ENCODE measurements at regions not wholly inside any gene's neighbourhood (a gene's known extent, or its start where the extent isn't known, plus 50 kb on each side); places are given as distances from the start of the nearest gene placed in this dataset.

- Histone ChIP-seq H3K27ac (ENCODE audit: low read depth, low read length, poor library complexity, severe bottlenecking) (no peak overlapping the region), H3K4me1 (ENCODE audit: insufficient read depth, low read length, poor library complexity, severe bottlenecking) (peaks cover 54% of the 10 kb centered on the region), H3K4me3 (ENCODE audit: low read depth, low read length, poor library complexity, severe bottlenecking) (no peak overlapping the region), H3K27me3 (replicated peaks; ENCODE audit: insufficient read depth, low read depth, low read length, poor library complexity) (no peaks in the 10 kb centered on the region), H3K36me3 (ENCODE audit: insufficient read depth, low read length, poor library complexity, severe bottlenecking) (peaks cover 48% of the 10 kb centered on the region), H3K9me3 (ENCODE audit: low read depth, low read length, poor library complexity, severe bottlenecking) (no peaks in the 10 kb centered on the region)
- no peak for DNase-seq (ENCODE audit: low spot score)
- intact Hi-C loops (cut with micrococcal nuclease; ENCODE audit: unreplicated experiment) = no loop called here
- POLR2A ChIA-PET (ENCODE audit: low non-redundant PET) = no interaction called here
- BruUV-seq (replicated peaks) = no TSS peak
- TF ChIP-seq EZH2 (IDR thresholded peaks at IDR 0.05; ENCODE audit: borderline replicate concordance, low read depth, low read length, poor library complexity, severe bottlenecking) = no peak
- TF ChIP-seq CTCF (conservative IDR thresholded peaks at IDR 0.05; ENCODE audit: low read depth, low read length) = no peak
- CTCF ChIA-PET = no interaction called here
These were observed 56.1 kb downstream of the KCNRG start for GRCh38 chr13:50071379-50071778.

- Histone ChIP-seq H3K27me3 (replicated peaks; ENCODE audit: insufficient read depth, low read depth, low read length, poor library complexity) (no peaks in the 10 kb centered on the region), H3K4me3 (ENCODE audit: low read depth, low read length, poor library complexity, severe bottlenecking) (no peak overlapping the region), H3K9me3 (ENCODE audit: low read depth, low read length, poor library complexity, severe bottlenecking) (no peaks in the 10 kb centered on the region), H3K27ac (ENCODE audit: low read depth, low read length, poor library complexity, severe bottlenecking) (no peak overlapping the region), H3K4me1 (ENCODE audit: insufficient read depth, low read length, poor library complexity, severe bottlenecking) (peaks cover 64% of the 10 kb centered on the region), H3K36me3 (ENCODE audit: insufficient read depth, low read length, poor library complexity, severe bottlenecking) (peaks cover 37% of the 10 kb centered on the region)
- ChIA-PET POLR2A (ENCODE audit: low non-redundant PET) (no interaction called here), CTCF (no interaction called here)
- no peak for DNase-seq (ENCODE audit: low spot score)
- no peak for TF ChIP-seq CTCF (conservative IDR thresholded peaks at IDR 0.05; ENCODE audit: low read depth, low read length)
- no peak for TF ChIP-seq EZH2 (IDR thresholded peaks at IDR 0.05; ENCODE audit: borderline replicate concordance, low read depth, low read length, poor library complexity, severe bottlenecking)
- intact Hi-C loops (cut with micrococcal nuclease; ENCODE audit: unreplicated experiment) = no loop called here
- BruUV-seq (replicated peaks) = no TSS peak
These were observed 57.4 kb downstream of the KCNRG start for GRCh38 chr13:50072676-50073075.

GRCh38 chr13:50073340-50073739 lies 58.1 kb downstream of the KCNRG start:
- POLR2A ChIA-PET (ENCODE audit: low non-redundant PET) = interaction anchor here (0.6 kb wide), 1 partner anchor 10 kb away, joined by 3 read pairs; no protein-coding TSS in a partner anchor

More at GRCh38 chr13:50073340-50073739, 58.1 kb downstream of the KCNRG start:
- intact Hi-C loops (cut with micrococcal nuclease; ENCODE audit: unreplicated experiment) = no loop called here
- Histone ChIP-seq H3K27me3 (replicated peaks; ENCODE audit: insufficient read depth, low read depth, low read length, poor library complexity) (no peaks in the 10 kb centered on the region), H3K9me3 (ENCODE audit: low read depth, low read length, poor library complexity, severe bottlenecking) (no peaks in the 10 kb centered on the region), H3K36me3 (ENCODE audit: insufficient read depth, low read length, poor library complexity, severe bottlenecking) (peaks cover 32% of the 10 kb centered on the region), H3K27ac (ENCODE audit: low read depth, low read length, poor library complexity, severe bottlenecking) (no peak overlapping the region), H3K4me1 (ENCODE audit: insufficient read depth, low read length, poor library complexity, severe bottlenecking) (peaks cover 69% of the 10 kb centered on the region), H3K4me3 (ENCODE audit: low read depth, low read length, poor library complexity, severe bottlenecking) (no peak overlapping the region)
- DNase-seq (ENCODE audit: low spot score) = no peak
- CTCF ChIA-PET = no interaction called here
- TF ChIP-seq EZH2 (IDR thresholded peaks at IDR 0.05; ENCODE audit: borderline replicate concordance, low read depth, low read length, poor library complexity, severe bottlenecking) (no peak), CTCF (conservative IDR thresholded peaks at IDR 0.05; ENCODE audit: low read depth, low read length) (no peak)
- BruUV-seq (replicated peaks) = no TSS peak
